ENCODE measurements at regions not wholly inside any gene's neighbourhood (a gene's known extent, or its start where the extent isn't known, plus 50 kb on each side); places are given as distances from the start of the nearest gene placed in this dataset.

GRCh38 chr5:88634014-88634413, 249.0 kb downstream of the MEF2C start:
- Histone ChIP-seq H3K4ac (replicated peaks; ENCODE audit: insufficient read length, low read depth, low read length) (no peak overlapping the region), H2BK5ac (ENCODE audit: low read depth, low read length) (no peak overlapping the region), H4K20me1 (replicated peaks in 1 of 2; ENCODE audit: control insufficient read depth in 1 of 2, insufficient read depth in 2 of 2, low read length in 2 of 2) (no peaks in the 10 kb centered on the region), H3K4me2 (ENCODE audit: insufficient read depth in 1 of 2, low read depth in 2 of 2, low read length in 2 of 2) (no peak overlapping the region), H4K5ac (ENCODE audit: insufficient read length, low read depth, low read length) (no peak overlapping the region), H3K23ac (ENCODE audit: insufficient read length) (no peak overlapping the region), H3K36me3 (ENCODE audit: control insufficient read depth in 2 of 4, insufficient read depth in 4 of 4, low read length in 3 of 4) (no peaks in the 10 kb centered on the region), H3K23me2 (ENCODE audit: low read depth, low read length) (no peaks in the 10 kb centered on the region), H3K14ac (ENCODE audit: insufficient read length) (no peak overlapping the region), H3K9ac (replicated peaks in 1 of 4; ENCODE audit: extremely low read depth in 1 of 4, low read depth in 3 of 4, low read length in 3 of 4) (no peak overlapping the region), H3K56ac (replicated peaks; ENCODE audit: insufficient read length, low read depth, low read length) (no peak overlapping the region), H3K4me3 (ENCODE audit: extremely low read depth in 1 of 4, insufficient read depth in 2 of 4, low read depth in 3 of 4, low read length in 4 of 4) (no peak overlapping the region), H4K8ac (ENCODE audit: extremely low read depth, insufficient read depth, low read length) (no peak overlapping the region), H2AFZ (ENCODE audit: low read length) (no peak overlapping the region), H2BK20ac (ENCODE audit: low read length) (no peak overlapping the region), H2BK15ac (ENCODE audit: low read length) (no peak overlapping the region), H2AK5ac (ENCODE audit: low read depth, low read length) (no peak overlapping the region), H3K27ac (ENCODE audit: low read depth, low read length) (no peak overlapping the region), H4K91ac (replicated peaks; ENCODE audit: insufficient read length, low read length) (no peak overlapping the region), H3K79me1 (ENCODE audit: low read depth, low read length) (no peaks in the 10 kb centered on the region), H2BK120ac (replicated peaks; ENCODE audit: low read depth, low read length) (no peak overlapping the region), H3K9me3 (ENCODE audit: insufficient read depth in 2 of 2, low read depth in 1 of 2, low read length in 1 of 2) (no peaks in the 10 kb centered on the region), H2BK12ac (ENCODE audit: low read depth, low read length) (no peak overlapping the region), H3K79me2 (ENCODE audit: control insufficient read depth in 1 of 2, insufficient read depth in 2 of 2, low read length in 2 of 2) (no peaks in the 10 kb centered on the region), H3K27me3 (replicated peaks in 1 of 4; ENCODE audit: control insufficient read depth in 3 of 4, extremely low read depth in 1 of 4, insufficient read depth in 3 of 4, low read length in 3 of 4) (no peaks in the 10 kb centered on the region), H3K18ac (ENCODE audit: extremely low read depth, low read length) (no peak overlapping the region), H3K4me1 (replicated peaks in 1 of 4; ENCODE audit: control insufficient read depth in 3 of 4, insufficient read depth in 4 of 4, low read length in 3 of 4) (no peaks in the 10 kb centered on the region)
- CTCF ChIA-PET (ENCODE audit: partially characterized antibody): interaction anchor here (1.1 kb wide), 1 partner anchor 13 kb away, joined by 3 read pairs; no protein-coding TSS in a partner anchor
- WGBS, 2 experiments (ENCODE audit: extremely low coverage in 1 of 2, insufficient coverage in 1 of 2, insufficient read length in 1 of 2, insufficient replicate concordance in 2 of 2, low coverage in 1 of 2, low lambda C conversion rate in 2 of 2, missing lambda C conversion rate in 1 of 2): 76% methylated on average over 2 of the region's 2 CpGs; no CpG with 5 or more reads in 1 of the 2 experiments
- POLR2A ChIA-PET (ENCODE audit: partially characterized antibody): no interaction called here
- TF ChIP-seq CHD1 (IDR thresholded peaks at IDR 0.05; ENCODE audit: low read depth, low read length): no peak
- TF ChIP-seq CREB1 (IDR thresholded peaks at IDR 0.05): no peak
- TF ChIP-seq NRF1 (IDR thresholded peaks at IDR 0.05; ENCODE audit: low read depth, low read length): no peak
- TF ChIP-seq TCF12 (IDR thresholded peaks at IDR 0.05; ENCODE audit: low read depth, low read length): no peak
- TF ChIP-seq POLR2A (IDR thresholded peaks at IDR 0.05; ENCODE audit: control extremely low read depth in 1 of 2, low read depth in 2 of 2, low read length in 2 of 2): no peak
- no peak for TF ChIP-seq MAFK (IDR thresholded peaks at IDR 0.05; ENCODE audit: low read depth, low read length)
- TF ChIP-seq KDM4A (IDR thresholded peaks at IDR 0.05; ENCODE audit: low read depth, low read length, severe bottlenecking): no peak
- no peak for TF ChIP-seq POU5F1 (IDR thresholded peaks at IDR 0.05; ENCODE audit: low read depth, low read length)
- TF ChIP-seq RAD21 (IDR thresholded peaks at IDR 0.05 in 1 of 2, conservative IDR thresholded peaks at IDR 0.05 in 1 of 2; ENCODE audit: low read depth in 2 of 2, low read length in 2 of 2): no peak
- no peak for TF ChIP-seq USF2 (IDR thresholded peaks at IDR 0.05; ENCODE audit: low read length)
- TF ChIP-seq MAX (IDR thresholded peaks at IDR 0.05): no peak
- FAIRE-seq: no peak
- DNase-seq (ENCODE audit: low read depth in 1 of 2, low spot score in 2 of 2): no peak
